GM19239 (cell line): ENCODE measurements at regions not wholly inside any gene's neighbourhood (a gene's known extent, or its start where the extent isn't known, plus 50 kb on each side); places are given as distances from the start of the nearest gene placed in this dataset.
"Not testable (repeated sequence)": the region's sequence is repeated elsewhere in the genome, so short reads cannot be mapped to it uniquely, and the experiment has no call there.

Experiments
- DNase-seq: peaks from one replicate; pipeline ENCODE4 v3.0.0; 2011; ENCODE audit warnings: low spot score; ENCODE audit not compliant: insufficient read length
- FAIRE-seq: peaks from 2 replicates; lab custom pipeline; 2011; peaks lifted over from hg19 to GRCh38; lab: Jason Lieb, UNC

DNA sequence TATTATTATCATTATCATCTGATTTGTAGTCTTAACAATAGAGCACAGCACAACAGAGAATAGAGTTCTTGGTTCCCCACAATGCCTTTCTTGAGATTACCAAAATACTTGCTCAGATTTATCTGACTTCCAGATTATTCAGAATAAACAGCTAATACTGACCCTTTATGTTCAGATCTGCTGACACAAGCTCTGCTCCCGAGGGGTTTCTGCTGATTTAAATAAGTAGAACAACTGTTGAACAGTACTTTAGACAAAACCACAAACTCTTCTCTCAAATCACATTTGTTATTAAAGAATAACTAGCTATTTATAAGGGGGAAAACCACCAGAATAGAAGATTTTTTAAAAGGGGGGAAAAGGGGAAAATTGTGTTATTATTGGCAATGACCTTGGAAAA is 380.2 kb upstream of the ATP11B start:
- DNase-seq (no peak), FAIRE-seq (no peak)

DNA sequence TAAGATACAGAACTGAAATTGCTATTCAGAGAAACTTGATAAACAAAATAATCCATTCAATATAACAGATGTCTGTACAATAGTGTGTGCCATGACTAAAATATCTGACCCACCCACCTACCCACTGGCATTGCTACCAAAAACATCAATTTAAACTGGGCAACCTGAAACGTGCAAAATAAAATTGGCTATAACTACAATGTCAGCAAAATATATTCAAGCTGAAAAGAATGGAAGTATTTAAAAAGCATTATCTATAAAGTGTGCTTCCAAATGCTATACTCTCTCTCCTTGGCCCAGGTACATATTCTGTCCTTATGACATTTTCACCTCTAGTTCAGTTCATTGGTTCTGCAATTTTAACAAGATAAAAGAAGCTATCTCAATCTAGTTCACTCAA is 379.6 kb upstream of the ATP11B start:
- DNase-seq (no peak), FAIRE-seq (no peak)

DNA sequence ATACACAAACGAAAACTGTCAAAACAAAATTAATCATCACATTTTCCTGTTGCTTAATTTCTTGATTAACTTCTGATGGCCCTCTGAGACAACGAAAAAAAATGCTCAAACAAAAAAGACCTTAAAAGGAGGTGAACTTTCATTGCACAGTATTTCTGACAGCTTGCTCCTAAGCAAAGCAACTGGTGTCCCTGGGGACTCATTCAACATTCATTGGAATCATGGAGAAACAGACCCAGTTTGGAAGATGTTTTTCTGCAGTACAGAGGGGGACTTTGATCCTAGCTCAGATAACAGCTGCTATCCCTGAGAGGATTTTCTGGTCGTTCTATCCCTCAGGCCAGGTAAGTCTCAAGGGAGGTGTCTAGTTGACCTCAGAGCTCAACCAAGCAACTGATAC is 378.7 kb upstream of the ATP11B start:
- FAIRE-seq, result no peak
- DNase-seq, result no peak

DNA sequence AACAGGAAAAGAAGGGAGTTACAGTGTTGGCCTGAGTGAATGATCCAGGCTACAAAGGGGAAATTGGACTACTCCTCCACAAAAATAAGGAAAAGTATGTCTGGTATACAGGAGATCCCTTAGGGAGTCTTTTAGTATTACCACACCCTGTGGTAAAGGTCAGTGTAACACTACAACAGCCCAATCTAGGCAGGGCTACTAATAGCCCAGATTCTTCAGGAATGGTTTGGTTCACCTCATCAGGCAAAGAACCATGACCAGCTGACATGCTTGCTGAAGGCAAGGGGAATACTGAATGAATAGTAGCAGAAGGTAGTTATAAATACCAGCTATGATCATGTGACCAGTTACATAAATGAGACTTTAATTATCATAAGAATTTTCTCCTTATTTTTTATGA is 372.6 kb upstream of the ATP11B start:
- FAIRE-seq, result no peak
- DNase-seq, result no peak

DNA sequence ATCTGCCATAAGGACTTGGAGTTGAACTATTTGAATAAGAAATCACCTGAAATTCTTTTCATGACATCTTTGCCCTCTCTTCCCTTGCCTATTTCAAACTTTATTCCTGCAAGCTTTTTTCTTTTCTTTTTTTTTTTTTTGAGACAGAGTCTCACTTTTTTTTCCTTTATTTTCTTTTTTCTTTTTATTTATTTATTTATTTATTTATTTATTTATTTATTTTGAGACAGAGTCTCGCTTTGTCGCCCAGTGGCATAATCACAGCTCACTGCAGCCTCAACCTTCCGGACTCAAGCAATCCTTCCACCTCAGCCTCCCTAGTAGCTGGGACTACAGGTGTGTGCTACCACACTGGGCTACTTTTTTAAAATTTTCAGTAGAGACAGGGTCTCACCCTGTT is 369.3 kb upstream of the ATP11B start:
- no peak for DNase-seq
- FAIRE-seq, result no peak

DNA sequence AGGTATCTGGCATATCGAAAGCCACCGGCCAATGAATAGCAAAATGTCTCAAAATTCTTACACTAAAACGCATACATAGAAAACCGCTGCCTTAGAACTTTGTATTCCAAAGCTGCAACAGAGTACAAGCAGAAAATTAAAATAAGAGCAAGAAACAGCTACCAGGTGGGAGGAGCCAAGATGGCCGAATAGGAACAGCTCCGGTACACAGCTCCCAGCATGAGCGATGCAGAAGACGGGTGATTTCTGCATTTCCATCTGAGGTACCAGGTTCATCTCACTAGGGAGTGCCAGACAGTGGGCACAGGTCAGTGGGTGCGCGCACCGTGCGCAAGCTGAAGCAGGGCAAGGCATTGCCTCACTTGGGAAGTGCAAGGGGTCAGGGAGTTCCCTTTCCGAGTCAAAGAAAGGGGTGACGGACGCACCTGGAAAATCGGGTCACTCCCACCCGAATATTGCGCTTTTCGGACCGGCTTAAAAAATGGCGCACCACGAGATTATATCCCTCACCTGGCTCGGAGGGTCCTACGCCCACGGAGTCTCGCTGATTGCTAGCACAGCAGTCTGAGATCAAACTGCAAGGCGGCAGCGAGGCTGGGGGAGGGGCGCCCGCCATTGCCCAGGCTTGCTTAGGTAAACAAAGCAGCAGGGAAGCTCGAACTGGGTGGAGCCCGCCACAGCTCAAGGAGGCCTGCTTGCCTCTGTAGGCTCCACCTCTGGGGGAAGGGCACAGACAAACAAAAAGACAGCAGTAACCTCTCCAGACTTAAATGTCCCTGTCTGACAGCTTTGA is 367.2 kb upstream of the ATP11B start:
- not testable (repeated sequence) for DNase-seq

DNA sequence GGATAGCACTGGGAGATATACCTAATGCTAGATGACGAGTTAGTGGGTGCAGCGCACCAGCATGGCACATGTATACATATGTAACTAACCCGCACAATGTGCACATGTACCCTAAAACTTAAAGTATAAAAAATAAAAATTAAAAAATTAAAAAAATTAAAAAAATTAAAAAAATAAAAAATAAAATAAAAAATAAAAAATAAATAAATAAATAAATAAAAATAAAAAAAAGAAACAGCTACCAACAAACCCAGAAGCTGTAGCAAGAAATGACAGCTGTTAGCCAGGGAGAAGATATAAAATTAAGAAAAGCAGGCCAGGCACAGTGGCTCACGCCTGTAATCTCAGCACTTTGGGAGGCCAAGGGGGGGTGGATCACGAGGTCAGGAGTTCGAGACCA is 361.3 kb upstream of the ATP11B start:
- not testable (repeated sequence) for FAIRE-seq, DNase-seq

More for the DNA sequence above, 367.2 kb upstream of the ATP11B start:
- not testable (repeated sequence) for FAIRE-seq

DNA sequence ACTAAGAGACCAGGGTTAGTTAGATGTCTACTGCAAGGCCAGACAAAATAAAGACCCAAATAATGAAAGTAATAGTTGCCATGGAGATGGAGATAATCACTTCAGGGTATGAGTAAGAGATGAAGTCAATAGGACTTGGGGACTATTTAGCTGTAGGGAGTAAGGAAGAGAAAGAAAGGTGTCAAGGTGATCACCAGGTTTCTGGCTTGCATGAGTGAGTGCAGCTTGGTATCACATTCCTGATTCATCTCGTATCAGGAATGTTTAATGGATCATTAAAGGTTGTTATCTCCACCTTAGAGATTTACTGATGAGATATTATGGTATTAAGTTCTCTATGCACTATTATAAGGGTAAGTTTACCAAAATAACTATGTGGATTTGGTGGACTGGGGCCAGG is 357.4 kb upstream of the ATP11B start:
- DNase-seq, result no peak
- no peak for FAIRE-seq

DNA sequence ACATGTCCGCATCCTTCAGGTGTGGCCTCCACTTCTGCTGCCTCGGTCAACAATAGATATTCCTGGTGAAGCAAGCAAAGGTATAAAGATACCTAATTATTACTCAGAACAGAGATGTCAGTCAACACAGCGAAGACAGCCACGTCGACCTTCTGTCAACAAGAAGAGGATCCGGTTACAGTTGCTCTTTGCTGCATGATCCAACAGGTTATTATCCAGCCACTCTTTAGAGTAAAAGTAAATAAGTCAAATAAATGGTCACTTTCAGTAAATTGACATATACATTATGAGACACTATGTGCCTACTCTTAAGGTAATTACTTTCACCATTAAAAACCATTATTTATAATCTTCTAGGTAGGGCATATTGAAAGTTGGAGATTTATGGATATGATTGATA is 356.8 kb upstream of the ATP11B start:
- DNase-seq (no peak), FAIRE-seq (no peak)

DNA sequence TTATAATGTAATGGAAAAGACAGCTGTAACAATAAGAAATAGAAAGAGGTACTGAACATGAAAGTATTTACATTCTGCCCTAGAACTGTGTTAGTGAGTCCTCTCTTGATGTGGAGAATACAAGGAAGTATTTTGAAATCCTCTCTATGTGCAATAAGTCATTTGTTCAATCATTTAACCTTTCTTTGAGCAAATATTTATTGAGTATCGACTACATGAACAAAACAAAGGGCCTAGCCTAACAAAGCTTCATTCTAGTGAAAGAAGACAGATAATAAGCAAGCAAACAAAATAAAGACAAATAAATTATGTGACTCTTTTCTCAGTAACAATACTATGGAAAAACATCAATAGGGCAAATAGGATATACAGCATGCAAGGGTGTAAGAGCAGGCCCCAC is 354.9 kb upstream of the ATP11B start:
- DNase-seq (no peak), FAIRE-seq (no peak)

DNA sequence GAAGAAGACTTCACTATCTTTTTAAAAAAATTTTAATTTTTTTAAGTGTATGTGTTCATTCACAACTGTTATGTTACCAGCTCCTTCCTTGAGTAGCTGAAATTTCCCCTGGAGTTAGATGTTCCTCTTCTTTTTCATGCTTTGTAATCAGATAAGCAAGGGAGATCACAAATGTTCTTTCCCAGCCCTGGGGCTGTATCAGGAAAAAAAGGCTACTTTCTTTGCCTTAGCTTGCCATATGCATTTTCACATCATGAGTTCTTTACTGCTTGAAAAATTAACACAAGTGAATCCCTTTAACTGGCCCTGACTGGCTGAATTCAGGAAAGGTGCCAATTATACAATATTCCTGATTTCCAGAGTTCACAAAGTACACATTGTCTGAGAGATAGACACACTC is 353.2 kb upstream of the ATP11B start:
- FAIRE-seq, result no peak
- DNase-seq, result no peak

DNA sequence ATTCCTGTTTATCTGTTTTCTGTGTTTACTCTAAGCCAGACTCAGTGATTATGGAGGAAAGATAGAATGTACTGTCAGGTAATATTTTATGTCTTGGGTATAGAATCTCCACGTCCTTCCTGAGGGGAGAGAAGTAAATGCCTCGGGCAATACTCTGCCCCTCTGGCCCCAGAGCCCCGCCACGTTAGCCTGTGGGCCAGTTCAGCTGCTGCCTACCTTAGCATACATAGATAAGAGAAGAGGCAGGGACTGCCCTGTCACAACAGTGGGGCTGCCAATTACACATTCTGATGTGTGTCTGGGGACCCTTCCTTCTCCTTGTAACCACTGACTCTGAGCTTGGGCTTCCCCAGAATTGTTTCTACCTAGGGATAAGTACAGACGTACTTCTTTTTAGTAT is 347.7 kb upstream of the ATP11B start:
- FAIRE-seq (no peak), DNase-seq (no peak)

DNA sequence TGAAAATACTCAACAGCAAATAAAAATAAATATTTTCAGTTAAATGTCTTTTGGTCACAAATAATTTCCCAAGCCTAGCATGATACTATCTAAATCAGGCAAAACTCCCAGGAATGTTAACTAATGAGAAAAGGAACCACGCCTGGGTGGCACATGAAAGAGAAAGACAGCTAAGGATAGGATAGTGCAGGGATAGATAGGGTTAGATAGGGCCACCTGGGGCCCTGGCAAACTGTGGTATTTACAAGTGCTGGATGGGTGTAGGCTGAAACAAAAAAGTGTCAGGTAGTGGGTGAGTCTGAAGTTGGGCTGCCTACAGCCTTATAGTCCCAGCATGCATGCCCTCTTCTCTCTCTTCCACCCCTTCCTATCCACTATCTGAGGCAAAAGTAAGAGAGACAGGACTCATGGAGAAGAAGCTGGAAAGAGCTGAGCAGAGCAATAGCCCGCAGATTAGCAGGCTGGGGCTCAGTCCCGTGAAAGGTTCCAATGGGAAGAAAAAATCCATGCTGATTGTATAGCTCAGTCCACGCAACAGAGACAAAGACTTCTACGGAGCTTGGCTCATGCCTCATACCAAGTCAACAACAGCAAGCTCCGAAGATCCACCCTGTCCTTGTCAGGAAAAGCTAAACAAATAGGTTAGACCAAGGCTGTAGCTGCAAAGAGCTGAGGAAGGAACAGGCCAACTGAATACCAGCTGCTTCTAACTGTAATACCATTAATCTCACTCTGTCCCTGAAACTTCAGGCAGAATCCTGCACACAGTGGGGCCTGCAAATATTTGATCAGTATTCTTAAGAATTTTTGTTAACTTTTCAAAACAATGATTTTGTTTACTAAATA is 342.1 kb upstream of the ATP11B start:
- no peak for DNase-seq
- no peak for FAIRE-seq

DNA sequence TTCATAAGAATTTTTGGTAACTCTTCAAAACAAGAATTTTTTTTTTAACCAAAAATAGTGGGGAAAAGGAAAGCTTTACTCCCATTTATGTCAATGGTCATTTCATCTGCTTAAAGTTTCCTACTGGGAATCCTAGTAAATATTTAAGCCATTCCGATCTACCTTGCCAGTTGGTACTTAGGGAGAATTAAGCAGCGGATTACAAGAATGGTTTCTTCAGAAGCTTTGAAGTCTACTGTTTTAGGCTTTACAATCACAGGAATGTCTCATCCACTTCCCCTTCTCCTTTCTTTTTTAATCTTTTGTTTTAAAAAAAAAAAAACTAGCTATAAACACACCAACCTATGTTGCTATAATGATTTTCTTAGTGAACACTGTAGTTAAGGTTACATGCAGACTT is 341.4 kb upstream of the ATP11B start:
- FAIRE-seq (no peak), DNase-seq (no peak)

DNA sequence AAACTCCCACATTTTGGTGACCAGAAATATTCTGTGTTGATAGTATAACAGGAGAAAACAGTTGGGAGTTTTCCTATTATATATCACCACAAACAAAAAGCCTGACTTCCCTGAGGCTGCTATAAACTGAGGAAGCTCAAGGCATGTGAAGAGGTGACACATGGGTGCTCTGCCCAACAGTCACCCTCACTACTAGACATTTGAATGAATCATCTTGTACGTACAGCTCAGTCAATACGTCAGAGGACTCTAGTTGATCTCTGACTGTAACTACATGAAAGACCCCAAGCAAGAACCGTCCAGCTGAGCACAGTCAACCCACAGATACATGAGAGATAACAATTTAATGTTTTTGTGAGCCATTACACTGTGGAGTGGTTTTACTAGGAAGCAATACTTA is 338.3 kb upstream of the ATP11B start:
- DNase-seq, result no peak
- no peak for FAIRE-seq

DNA sequence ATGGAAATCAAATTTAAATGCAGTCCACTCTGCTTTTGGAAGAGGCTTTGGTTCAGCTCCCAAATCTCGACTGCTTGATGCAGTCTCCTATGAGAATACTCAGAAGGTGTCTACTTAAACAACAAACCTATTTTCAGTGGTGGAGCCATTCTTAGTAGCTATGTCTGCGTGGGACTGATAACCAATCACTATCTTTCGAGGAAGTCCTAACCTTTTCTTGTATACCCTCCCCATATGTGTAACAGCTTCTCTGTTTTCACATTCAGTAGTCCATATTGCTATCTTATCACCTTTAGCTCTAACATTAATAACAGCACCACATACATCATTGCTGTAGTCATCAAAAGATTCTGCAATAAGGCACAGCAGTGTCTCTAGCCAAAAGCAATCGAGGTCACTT is 333.0 kb upstream of the ATP11B start:
- FAIRE-seq, result no peak

DNA sequence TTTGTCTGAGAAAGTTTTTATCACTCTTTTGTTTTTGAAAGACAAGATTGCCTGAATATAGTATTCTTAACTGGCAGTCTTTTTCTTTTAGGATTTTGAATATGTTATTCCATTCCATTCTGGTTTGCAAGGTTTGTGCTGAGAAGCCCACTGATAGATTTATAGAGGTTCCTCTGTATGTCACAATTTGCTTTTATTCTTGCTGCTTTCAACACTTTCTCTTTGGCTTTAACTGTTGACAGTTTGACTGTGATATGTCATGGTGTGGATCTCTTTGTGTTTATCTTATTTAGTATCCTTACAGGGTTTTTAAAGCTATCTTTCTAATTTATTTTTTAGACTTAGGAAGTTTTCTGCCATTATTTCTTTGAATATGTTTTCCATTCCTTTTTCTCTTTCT is 331.2 kb upstream of the ATP11B start:
- DNase-seq, result no peak
- no peak for FAIRE-seq

More for the DNA sequence above, 333.0 kb upstream of the ATP11B start:
- no peak for DNase-seq

DNA sequence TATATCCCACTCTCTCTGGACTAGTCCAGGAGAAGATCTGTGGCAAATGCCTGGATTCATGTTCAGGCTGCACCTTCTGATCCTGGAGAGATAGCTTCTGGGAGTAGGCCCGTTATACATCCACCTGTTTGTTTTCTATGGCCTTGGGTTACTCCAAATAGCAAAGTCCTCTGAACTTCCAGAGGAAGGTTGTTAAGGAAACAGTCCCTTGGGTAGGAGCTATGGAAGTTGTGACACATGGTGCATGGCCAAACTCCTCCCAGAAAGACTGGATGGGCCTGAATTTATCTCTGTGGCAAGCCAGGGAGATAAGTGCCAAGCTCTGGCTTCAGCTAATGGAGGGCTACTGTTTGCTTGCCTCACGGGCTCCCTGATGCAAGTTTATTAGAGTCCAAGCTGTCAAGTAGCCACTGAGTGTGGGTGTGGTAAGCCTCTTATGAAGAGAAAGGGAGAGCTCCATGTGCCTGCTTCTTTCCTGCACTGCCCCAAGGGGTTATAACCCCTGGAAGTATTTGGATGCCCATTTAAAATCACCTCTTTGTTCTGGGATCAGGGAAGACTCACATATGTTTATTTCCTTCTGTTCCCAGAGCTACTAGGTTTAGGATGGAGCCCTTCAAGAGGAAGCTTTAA is 328.7 kb upstream of the ATP11B start:
- FAIRE-seq, result no peak
- DNase-seq, result no peak

DNA sequence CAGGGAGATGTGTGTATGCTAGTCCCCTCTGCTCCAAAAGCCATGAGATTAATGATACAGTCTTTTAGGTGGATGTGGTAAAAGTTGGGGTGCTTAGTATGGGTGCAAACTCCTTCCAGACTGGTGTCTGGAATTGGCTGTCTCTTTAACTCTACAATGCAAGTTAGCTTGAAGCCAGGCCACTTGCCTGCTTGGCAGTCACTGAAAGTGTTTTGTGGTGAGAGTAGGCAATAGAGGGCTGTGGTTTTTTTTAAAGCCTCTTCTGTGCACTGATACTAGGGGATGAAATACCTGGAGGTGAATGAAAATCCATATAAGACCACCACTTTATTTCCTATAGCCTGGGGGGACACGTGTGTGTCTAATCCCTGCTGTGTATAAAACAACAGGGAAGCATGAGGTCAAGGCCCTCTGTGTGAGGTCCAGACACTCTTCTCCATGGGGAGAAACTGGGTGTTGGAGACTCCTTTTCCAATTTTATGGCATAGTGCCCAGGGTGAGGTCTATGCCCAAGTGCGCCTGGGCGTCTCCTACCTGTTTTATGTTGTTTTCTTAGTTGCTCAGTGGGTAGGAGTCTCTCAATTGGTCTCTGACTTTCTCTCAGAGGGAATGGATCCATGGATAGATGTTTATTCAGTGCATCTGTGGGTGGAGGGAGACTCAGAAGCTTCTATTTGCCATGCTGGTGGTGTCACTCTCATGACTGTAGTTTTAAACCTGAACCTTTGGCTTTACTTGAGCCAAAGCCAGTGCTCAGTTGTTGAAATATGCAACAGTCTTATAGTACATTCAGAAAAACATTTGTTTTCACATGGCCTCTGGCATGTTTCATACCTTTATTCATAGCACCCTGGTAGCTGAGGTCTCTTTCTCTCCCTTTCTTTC is 327.8 kb upstream of the ATP11B start:
- FAIRE-seq, result no peak
- no peak for DNase-seq

DNA sequence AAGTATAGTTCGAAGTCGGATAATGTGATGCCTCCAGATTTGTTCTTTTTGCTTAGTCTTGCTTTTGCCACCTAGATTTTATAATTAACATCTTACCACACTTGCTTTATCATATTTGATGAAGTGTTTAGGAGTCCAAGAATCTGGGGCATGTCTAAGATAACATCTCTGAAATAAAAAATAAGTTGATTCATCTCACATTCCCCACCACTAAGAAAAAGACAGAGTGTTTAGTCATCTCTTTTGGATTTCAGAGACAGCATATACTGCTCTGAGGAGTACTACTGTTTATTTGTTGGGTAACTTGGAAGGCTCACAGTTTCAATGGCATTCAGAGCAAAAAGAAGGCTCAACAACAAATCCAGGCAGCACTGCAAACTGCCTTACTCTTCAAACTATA is 324.2 kb upstream of the ATP11B start:
- DNase-seq, result no peak
- no peak for FAIRE-seq
